Activated naive CD8-positive, alpha-beta T cell treated with anti-CD3 and anti-CD28 coated beads, Interleukin-2, amount 10 ng/mL, durations not matched to agents 7 days and 5 days (primary cell): ENCODE measurements at regions not wholly inside any gene's neighbourhood (a gene's known extent, or its start where the extent isn't known, plus 50 kb on each side); places are given as distances from the start of the nearest gene placed in this dataset.

ENCODE experiments used
- ATAC-seq: fragments of 150-1000 bp; cut with Tn5 transposase; one replicate; pipeline ENCODE4 v1.10.0; 2021; ENCODE audit warnings: low read depth, moderate library complexity
- POLR2A ChIA-PET: fragments of 350-600 bp; sonication (Branson Sonifier 250); formaldehyde crosslinking; loops from one replicate; lab custom pipeline; 2021; ENCODE audit warnings: antibody characterized with exemption; lab: Charles Lee
- DNase-seq: peaks from one replicate; pipeline ENCODE4 v3.0.0; 2021
- H3K27ac Mint-ChIP-seq: one replicate; pipeline ENCODE4 v1.8.0; 2022; ENCODE audit warnings: mild to moderate bottlenecking, mixed read lengths
- H3K27me3 Mint-ChIP-seq: one replicate; pipeline ENCODE4 v1.8.0; 2022; ENCODE audit warnings: mild to moderate bottlenecking, moderate library complexity, mixed read lengths
- H3K36me3 Mint-ChIP-seq: one replicate; pipeline ENCODE4 v1.8.0; 2021; ENCODE audit warnings: mild to moderate bottlenecking, mixed read lengths
- H3K4me1 Mint-ChIP-seq: one replicate; pipeline ENCODE4 v1.8.0; 2021; ENCODE audit warnings: mixed read lengths
- H3K4me3 Mint-ChIP-seq: one replicate; pipeline ENCODE4 v1.8.0; 2022; ENCODE audit warnings: mild to moderate bottlenecking, moderate library complexity, mixed read lengths
- H3K9me3 Mint-ChIP-seq: one replicate; pipeline ENCODE4 v1.8.0; 2021; ENCODE audit warnings: mixed read lengths

DNA sequence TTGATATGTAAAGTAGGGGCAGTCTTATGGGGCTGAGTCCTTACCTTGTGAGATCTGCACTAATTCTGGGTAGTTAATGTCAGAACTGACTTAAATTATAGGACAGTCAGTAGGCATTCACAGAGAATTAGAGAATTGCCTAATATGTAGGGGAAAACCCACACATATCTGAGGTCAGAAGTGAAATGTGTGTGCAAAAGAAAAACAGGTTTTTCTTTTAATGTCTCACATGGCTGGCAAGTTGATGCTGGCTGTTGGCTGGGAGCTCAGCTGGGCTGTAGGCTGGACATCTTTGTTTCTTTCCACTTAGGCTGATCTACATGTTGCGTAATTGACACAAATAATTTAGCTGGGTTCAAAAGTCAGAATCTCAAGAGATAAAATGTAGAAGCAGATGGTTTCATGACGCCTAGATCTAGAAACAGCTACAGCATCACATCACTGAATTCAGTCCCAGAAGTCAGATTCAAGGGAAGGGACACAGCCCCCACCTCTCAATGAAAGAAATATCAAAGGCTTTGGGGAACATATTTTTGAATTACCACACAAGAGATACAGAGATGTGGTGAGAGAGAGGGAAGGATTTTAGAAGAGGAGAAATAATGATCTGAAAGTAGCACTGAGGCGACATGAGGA, 98.9 kb downstream of the TNFSF18 start:
- DNase-seq (no peak), ATAC-seq (no peak)
- peaks cover 3% of the 10 kb centered on the region for H3K36me3 Mint-ChIP-seq
- POLR2A ChIA-PET: no interaction called here
- H3K27me3 Mint-ChIP-seq: no peaks in the 10 kb centered on the region
- H3K27ac Mint-ChIP-seq: no peak overlapping the region
- H3K4me1 Mint-ChIP-seq: peaks cover 18% of the 10 kb centered on the region
- H3K9me3 Mint-ChIP-seq: peaks cover 3% of the 10 kb centered on the region
- no peak overlapping the region for H3K4me3 Mint-ChIP-seq

DNA sequence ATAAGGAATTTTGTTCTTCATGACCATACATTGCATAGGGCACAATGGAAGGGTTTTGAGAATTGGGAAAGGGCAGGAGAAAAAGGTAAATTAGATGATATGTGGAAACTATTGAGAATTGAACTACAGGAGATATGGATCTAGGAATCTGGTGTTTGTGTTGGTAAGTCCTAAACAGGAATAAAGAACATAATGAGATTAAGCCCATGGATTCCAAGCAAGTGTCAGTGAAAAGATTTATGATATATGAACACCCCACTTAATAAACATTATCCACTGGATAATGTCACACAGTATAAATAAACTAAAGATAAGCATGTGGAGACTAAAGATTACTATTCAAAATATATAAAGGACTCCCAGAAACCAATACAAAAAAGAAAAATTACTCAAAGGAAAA, 98.2 kb downstream of the TNFSF18 start:
- no peak overlapping the region for H3K4me3 Mint-ChIP-seq
- no peaks in the 10 kb centered on the region for H3K27me3 Mint-ChIP-seq
- peaks cover 11% of the 10 kb centered on the region for H3K4me1 Mint-ChIP-seq
- no peak for DNase-seq
- H3K9me3 Mint-ChIP-seq: peaks cover 3% of the 10 kb centered on the region
- POLR2A ChIA-PET: no interaction called here
- H3K27ac Mint-ChIP-seq: no peak overlapping the region
- peaks cover 3% of the 10 kb centered on the region for H3K36me3 Mint-ChIP-seq
- ATAC-seq: no peak

DNA sequence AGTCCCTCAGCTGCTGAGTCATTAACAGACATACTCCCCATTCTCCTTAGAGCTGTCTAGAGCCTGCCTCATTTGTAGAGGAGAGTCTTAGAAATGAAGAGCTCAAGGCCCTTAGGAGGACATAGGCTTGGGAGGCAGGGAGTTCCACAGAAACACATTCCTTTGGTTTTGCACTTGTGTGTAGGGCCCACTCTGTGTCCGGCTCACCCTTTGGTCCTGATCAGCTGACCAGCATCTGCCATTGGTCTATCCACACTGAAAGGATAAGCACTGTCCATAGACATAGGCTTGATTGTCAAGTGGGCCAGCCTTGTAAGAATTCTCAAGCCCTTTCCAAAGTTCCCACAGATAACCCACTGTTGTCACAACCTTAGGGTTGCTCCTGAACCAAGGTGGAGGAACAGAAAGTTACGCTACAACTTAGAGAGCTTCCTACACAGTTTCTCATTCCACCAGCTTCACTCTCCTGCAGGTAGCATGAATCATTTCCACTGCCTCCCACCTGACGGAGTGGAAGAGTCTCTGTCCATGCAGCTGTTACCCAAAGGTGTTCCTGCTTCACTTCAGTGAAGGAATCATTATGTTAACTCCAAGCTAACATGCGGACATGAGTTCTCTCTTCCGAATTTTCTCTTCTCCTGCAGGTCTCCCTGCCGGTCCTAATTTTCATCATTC, 96.1 kb downstream of the TNFSF18 start:
- Mint-ChIP-seq H3K9me3 (peaks cover 2% of the 10 kb centered on the region), H3K27me3 (peaks cover 2% of the 10 kb centered on the region), H3K36me3 (no peaks in the 10 kb centered on the region), H3K4me1 (peaks cover 3% of the 10 kb centered on the region), H3K4me3 (no peak overlapping the region), H3K27ac (no peak overlapping the region)
- POLR2A ChIA-PET: no interaction called here
- DNase-seq (no peak), ATAC-seq (no peak)

DNA sequence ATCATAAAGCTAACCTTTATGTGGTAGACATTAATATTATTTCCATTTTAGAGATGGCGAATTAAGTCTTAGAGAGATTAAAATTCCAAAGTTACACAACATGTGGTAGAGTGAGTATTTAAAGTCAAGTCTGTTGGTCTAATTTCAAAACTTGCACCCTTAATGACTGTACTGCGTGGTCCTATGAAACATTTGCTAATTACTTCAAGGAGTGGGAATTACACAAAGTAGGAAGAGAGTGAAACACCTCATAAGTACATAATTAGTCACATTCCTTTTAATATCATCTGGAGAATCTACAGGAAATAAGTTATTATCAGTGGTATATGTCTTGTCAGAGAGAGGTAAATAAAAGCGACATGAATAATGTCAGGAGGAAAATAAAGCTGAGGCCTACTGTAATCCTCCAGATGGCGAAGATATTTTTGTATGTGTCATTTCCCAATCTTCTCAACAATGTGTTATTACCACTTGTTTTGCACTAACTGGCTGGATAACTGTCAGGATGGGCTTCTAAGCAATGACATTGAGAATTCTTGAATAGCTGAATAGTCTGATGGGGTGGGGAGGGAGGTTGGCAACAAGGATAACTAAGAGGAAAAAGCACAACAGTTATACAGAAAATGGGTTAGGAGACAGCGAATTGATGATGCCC, 95.5 kb downstream of the TNFSF18 start:
- peaks cover under 1% of the 10 kb centered on the region for H3K36me3 Mint-ChIP-seq

DNA sequence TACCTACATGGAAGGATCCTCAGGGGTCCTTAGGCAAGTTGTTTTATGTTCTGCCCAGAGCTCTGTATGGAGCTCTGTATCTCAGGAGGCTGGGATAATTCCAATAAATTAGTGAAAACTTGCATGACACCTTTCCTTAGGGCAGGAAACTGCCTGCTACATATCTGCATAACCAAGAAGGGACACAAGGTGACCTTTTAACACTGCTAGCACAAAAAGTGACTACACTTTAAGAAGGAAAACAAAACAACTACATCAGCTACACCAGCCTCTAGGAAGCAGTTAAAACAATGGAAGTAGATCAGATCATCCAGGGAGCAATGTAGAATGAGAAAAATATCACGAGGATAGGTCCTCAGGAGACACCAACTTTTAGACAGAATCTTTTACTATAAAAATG, 93.9 kb downstream of the TNFSF18 start:
- Mint-ChIP-seq H3K4me3 (no peak overlapping the region), H3K9me3 (peaks cover 2% of the 10 kb centered on the region), H3K4me1 (no peaks in the 10 kb centered on the region), H3K36me3 (peaks cover 2% of the 10 kb centered on the region), H3K27me3 (peaks cover 5% of the 10 kb centered on the region), H3K27ac (no peak overlapping the region)
- DNase-seq (no peak), ATAC-seq (no peak)
- POLR2A ChIA-PET: no interaction called here

More for the DNA sequence above, 95.5 kb downstream of the TNFSF18 start:
- Mint-ChIP-seq H3K4me3 (no peak overlapping the region), H3K27me3 (peaks cover 5% of the 10 kb centered on the region), H3K4me1 (peaks cover 3% of the 10 kb centered on the region), H3K27ac (no peak overlapping the region), H3K9me3 (peaks cover 2% of the 10 kb centered on the region)
- ATAC-seq (no peak), DNase-seq (no peak)
- POLR2A ChIA-PET: no interaction called here

DNA sequence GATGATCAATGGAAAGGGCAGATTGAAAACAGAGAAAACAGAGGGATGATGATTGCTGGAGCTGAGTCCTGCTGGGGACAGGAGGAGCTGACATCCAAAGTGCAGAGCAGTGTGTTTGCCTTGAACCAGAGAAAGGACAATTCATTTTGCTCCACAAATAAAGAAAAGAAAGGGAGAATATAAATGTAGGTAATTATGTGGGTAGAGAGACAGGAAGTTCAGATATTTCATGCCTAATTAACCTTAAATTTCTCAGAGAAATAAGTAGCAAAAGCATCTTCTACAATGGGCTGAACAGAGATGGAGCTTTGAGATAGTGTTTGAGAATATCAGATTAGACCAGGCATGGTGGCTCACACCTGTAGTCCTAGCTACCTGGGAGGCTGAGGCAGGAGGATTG, 93.2 kb downstream of the TNFSF18 start:
- POLR2A ChIA-PET: no interaction called here
- Mint-ChIP-seq H3K27me3 (peaks cover 5% of the 10 kb centered on the region), H3K9me3 (peaks cover 2% of the 10 kb centered on the region), H3K27ac (no peak overlapping the region), H3K36me3 (peaks cover 2% of the 10 kb centered on the region), H3K4me3 (no peak overlapping the region), H3K4me1 (no peaks in the 10 kb centered on the region)
- DNase-seq (no peak), ATAC-seq (no peak)

DNA sequence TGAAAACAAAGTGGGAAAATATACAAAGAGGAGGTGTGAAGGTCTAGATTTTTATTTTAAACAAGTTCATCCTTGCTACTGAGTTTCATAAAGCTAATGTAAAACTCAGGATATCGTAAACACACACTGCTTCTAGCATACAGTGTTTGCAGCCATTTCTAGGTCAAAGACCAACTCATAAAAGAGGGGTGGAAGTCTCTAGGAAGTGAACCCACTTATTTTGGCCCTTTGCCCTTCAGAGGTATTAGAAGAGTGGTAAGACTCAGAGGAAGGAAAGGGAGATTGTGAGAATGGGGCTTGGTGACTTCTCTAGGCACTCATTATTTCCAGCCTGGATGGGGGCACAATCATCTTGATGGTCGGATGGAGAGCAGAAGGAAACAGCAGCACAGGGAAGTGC, 91.2 kb downstream of the TNFSF18 start:
- H3K9me3 Mint-ChIP-seq: peaks cover 6% of the 10 kb centered on the region
- H3K4me1 Mint-ChIP-seq: no peaks in the 10 kb centered on the region
- H3K36me3 Mint-ChIP-seq: peaks cover 4% of the 10 kb centered on the region
- ATAC-seq (no peak), DNase-seq (no peak)
- no peak overlapping the region for H3K27ac Mint-ChIP-seq
- POLR2A ChIA-PET: no interaction called here
- H3K4me3 Mint-ChIP-seq: no peak overlapping the region
- H3K27me3 Mint-ChIP-seq: peaks cover 5% of the 10 kb centered on the region

DNA sequence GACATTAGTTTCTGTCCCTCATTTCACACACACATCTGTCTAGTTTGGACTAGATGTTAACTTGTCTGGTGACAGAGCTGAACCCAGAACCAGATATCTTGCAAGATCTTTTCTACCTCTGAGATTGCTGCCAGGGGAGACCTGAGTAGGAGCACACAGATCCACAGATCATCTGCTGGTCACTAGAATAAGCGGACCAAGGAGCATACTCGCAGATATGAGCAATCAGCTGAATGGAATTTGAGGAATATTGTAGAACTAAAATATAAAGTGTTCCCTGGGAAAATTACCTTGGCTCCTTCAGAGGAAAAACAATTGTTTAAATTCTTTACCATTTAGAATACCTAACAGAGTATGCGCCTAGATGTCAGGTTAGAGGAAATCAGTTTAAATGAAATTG, 90.7 kb downstream of the TNFSF18 start:
- Mint-ChIP-seq H3K9me3 (peaks cover 6% of the 10 kb centered on the region), H3K27me3 (peaks cover 5% of the 10 kb centered on the region), H3K4me3 (no peak overlapping the region)

DNA sequence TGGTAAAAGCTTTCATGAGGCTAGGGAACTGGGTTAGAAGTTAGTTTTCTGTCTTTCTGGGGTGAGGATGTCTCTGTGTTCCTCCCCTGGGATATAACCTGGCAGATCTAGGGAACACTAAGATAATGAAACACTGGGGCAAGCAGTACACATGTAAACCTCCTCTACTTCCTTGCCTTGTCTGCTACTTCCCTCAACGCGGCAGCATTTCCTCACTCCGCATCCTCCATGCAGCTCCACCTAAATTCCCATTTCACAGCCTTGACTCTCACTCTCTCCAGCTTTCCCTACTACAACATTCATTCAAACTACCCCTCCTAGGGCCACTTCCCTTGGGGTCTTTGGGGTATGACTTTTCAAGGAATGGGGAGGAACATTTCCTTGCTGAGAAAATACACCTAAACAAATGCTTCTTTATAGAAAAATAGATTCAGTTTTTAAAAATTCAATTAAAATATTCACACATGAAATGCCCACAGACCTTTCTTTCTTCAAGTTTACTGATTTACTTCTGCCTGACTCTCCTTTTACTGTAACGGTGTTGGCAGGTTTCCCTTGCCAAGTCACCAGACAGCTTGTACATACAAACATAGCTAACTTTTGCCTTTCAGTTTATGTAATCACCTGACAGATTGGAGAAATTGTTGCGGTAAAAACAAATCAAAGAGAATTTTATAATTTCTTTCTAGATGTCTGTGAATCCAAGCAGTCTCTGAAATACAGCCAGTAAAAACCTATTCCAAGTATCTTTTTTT, 90.1 kb downstream of the TNFSF18 start:
- Mint-ChIP-seq H3K36me3 (peaks cover 6% of the 10 kb centered on the region), H3K9me3 (peaks cover 7% of the 10 kb centered on the region), H3K27me3 (peaks cover 5% of the 10 kb centered on the region), H3K27ac (peak overlapping the region; percentile 7), H3K4me1 (no peaks in the 10 kb centered on the region), H3K4me3 (no peak overlapping the region)
- DNase-seq (no peak), ATAC-seq (no peak)
- POLR2A ChIA-PET: no interaction called here

More for the DNA sequence above, 90.7 kb downstream of the TNFSF18 start:
- H3K4me1 Mint-ChIP-seq: no peaks in the 10 kb centered on the region
- ATAC-seq (no peak), DNase-seq (no peak)
- peaks cover 4% of the 10 kb centered on the region for H3K36me3 Mint-ChIP-seq
- POLR2A ChIA-PET: no interaction called here
- H3K27ac Mint-ChIP-seq: no peak overlapping the region

DNA sequence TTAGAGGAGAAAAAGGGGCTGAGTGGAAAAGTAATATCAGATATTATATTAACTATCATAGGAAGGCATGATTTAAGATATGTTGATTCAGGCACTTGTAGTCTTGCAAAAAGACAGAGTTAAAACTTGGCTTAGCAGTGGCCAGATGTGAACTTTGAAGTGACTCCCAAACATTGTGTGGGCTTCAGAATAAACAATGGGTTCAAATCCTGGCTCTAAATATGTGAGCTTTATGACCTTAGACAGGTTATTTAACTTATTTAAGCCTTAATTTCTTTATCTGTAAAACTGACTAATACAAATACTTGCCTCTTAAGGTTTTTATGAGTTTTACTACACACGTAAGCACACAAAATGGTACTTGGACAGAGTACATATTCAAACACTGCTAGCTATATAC, 85.9 kb downstream of the TNFSF18 start:
- no peak for DNase-seq
- Mint-ChIP-seq H3K4me3 (no peak overlapping the region), H3K4me1 (peaks cover 5% of the 10 kb centered on the region), H3K27ac (no peak overlapping the region), H3K9me3 (peaks cover 7% of the 10 kb centered on the region), H3K27me3 (peaks cover under 1% of the 10 kb centered on the region), H3K36me3 (peaks cover 10% of the 10 kb centered on the region)
- POLR2A ChIA-PET: no interaction called here
- no peak for ATAC-seq

DNA sequence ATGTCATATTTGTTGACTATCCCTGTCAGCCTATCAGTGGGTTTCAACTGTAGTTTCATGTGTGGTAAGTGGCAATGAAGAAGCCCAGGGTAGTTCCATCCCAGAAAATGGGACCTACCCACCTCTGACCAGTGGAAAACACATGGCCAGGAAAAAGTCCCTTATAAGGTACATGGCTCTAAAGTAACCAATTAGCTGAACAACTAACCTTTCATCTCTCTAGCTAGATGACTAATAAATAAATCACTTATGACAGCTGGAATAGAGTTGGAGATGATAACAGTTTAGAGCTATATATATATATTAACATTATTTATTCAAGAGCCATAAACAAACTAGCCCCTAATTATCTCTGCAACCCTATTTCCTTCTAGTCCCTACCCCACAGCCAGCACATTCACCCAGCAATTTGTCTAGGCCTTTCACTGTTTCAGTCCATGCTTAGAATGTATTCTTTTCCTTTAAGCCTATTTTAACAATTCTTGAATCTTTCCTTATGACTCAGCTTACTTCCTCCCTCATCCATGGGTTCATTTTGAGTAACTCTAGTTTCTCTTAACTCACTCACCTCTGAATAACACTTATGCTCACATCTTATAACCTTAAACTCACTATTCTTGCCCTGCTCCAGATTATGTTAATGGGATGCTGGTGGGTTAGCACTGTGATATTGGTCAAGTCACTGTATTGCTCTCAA, 83.7 kb downstream of the TNFSF18 start:
- Mint-ChIP-seq H3K27me3 (peaks cover 2% of the 10 kb centered on the region), H3K9me3 (peaks cover 7% of the 10 kb centered on the region), H3K36me3 (peaks cover 7% of the 10 kb centered on the region), H3K4me3 (no peak overlapping the region), H3K4me1 (peaks cover 5% of the 10 kb centered on the region), H3K27ac (no peak overlapping the region)
- POLR2A ChIA-PET: no interaction called here
- ATAC-seq: peak; percentile 36
- no peak for DNase-seq

DNA sequence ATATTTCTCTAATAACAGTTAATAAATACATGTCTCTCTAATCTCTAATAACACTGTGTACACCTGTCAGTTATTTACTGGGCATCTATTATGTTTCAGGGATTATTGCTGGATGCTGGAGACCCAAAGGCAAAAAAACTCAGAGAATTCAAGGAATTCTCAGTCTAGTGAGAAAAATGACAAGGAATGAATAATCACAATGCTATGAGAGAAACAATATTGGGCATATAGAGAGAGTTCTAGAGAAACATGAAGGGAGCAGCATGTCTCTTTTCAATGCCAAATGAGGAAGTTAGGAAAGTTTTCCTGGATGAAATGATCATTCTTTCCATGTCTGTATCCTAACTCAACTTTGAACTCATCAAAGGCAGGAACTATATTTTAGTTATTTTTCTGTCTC, 82.8 kb downstream of the TNFSF18 start:
- no peak overlapping the region for H3K27ac Mint-ChIP-seq
- ATAC-seq (no peak), DNase-seq (no peak)
- peaks cover 2% of the 10 kb centered on the region for H3K27me3 Mint-ChIP-seq
- peaks cover 7% of the 10 kb centered on the region for H3K9me3 Mint-ChIP-seq
- H3K36me3 Mint-ChIP-seq: peaks cover 7% of the 10 kb centered on the region
- no peak overlapping the region for H3K4me3 Mint-ChIP-seq
- POLR2A ChIA-PET: no interaction called here
- peaks cover 5% of the 10 kb centered on the region for H3K4me1 Mint-ChIP-seq

DNA sequence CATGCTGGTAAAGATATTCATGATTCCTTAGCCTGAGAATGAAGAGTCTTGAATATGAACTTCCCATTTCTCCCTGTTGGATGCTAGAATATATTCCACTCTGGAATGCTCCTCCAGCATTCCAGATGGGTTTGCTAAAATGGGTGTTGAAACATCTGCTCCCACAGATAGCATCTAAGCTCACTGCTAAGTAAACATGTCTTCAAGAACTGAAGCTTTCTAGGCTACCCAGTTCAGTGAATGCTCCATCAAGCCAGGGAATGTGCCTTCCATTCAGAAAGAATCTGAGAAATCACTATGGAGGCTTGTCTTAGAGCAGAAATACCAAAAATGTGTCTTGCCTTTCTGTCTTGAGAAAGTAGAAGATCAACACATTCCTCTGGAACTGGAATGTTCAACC, 81.1 kb downstream of the TNFSF18 start:
- Mint-ChIP-seq H3K36me3 (peaks cover 7% of the 10 kb centered on the region), H3K27ac (no peak overlapping the region), H3K4me3 (no peak overlapping the region), H3K9me3 (peaks cover 2% of the 10 kb centered on the region), H3K4me1 (peaks cover 6% of the 10 kb centered on the region), H3K27me3 (peaks cover 2% of the 10 kb centered on the region)
- ATAC-seq: no peak
- no peak for DNase-seq
- POLR2A ChIA-PET: no interaction called here
